Activated CD4-positive, alpha-beta memory T cell treated with anti-CD3 and anti-CD28 coated beads for 36 hours (primary cell): ENCODE measurements at regions not wholly inside any gene's neighbourhood (a gene's known extent, or its start where the extent isn't known, plus 50 kb on each side); places are given as distances from the start of the nearest gene placed in this dataset.
"Not testable (repeated sequence)": the region's sequence is repeated elsewhere in the genome, so short reads cannot be mapped to it uniquely, and the experiment has no call there.

Experiments used
- CTCF ChIA-PET: fragments of 350-600 bp; sonication (Branson Sonifier 250); formaldehyde crosslinking; loops from one replicate; lab custom pipeline; 2021; ENCODE audit warnings: antibody characterized with exemption, inconsistent platforms; lab: Charles Lee
- POLR2A ChIA-PET: fragments of 350-600 bp; sonication (Branson Sonifier 250); formaldehyde crosslinking; loops from one replicate; lab custom pipeline; 2021; ENCODE audit warnings: antibody characterized with exemption; lab: Charles Lee
- DNase-seq: peaks from one replicate; pipeline ENCODE4 v3.0.0-alpha.2; 2020
- H3K27ac Mint-ChIP-seq: one replicate; pipeline ENCODE4 v1.8.0; 2021; ENCODE audit warnings: mixed read lengths
- H3K27me3 Mint-ChIP-seq: one replicate; pipeline ENCODE4 v1.8.0; 2021; ENCODE audit warnings: mixed read lengths
- H3K36me3 Mint-ChIP-seq: one replicate; pipeline ENCODE4 v1.8.0; 2021; ENCODE audit warnings: mixed read lengths
- H3K4me1 Mint-ChIP-seq: one replicate; pipeline ENCODE4 v1.8.0; 2021; ENCODE audit warnings: low read depth, mixed read lengths
- H3K4me3 Mint-ChIP-seq: one replicate; pipeline ENCODE4 v1.8.0; 2021; ENCODE audit warnings: mild to moderate bottlenecking, mixed read lengths
- H3K9me3 Mint-ChIP-seq: one replicate; pipeline ENCODE4 v1.8.0; 2021; ENCODE audit warnings: mixed read lengths
- intact Hi-C: fragments of 100-400 bp; cut with micrococcal nuclease; formaldehyde crosslinking; loops from one replicate; pipeline ENCODE4 v1.15.1; 2023

DNA sequence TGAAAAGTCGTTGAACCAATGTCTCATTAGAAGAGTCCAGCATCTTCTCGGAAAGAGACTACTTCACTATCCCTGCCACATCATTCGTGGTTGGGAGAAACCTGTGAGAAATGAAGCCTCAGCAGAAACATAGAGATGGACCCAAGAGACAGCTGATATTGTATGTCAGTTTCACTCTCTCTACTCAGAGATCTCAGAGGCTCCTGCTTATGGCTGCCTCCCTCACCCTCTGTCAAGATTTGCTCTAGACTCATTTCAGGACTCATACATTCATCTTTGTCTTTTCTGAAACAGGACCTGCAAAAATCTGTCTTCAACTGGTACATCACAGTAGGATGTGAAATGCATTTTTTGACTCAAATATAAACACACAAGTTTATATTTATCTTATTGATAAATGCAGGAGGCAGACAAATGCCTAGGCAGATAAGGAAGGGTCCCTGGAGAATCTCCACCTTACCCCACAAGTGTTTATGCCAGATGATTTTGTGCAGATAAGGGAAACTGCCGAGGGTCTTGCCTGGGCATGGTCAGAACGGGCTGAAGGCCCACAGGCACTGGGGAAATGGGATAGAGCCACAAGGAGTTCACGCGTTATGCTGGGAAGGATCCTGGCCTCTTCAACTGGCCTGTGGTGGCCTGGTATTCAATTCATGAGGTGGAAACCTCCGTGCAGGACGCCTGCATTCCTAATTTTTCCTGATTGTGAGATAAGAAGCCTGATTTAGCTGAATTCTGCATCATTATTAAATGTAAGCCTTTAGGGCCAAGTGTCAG lies 1834.0 kb upstream of the PCDH20 start:
- ChIA-PET CTCF (no interaction called here), POLR2A (no interaction called here)
- no peak overlapping the region for H3K27ac Mint-ChIP-seq
- H3K4me1 Mint-ChIP-seq = no peaks in the 10 kb centered on the region
- H3K4me3 Mint-ChIP-seq = no peak overlapping the region
- no peaks in the 10 kb centered on the region for H3K27me3 Mint-ChIP-seq
- intact Hi-C loops = no loop called here
- H3K36me3 Mint-ChIP-seq = no peaks in the 10 kb centered on the region
- DNase-seq = no peak
- H3K9me3 Mint-ChIP-seq = peaks cover 8% of the 10 kb centered on the region

- H3K4me1 Mint-ChIP-seq, DNase-seq, H3K4me3 Mint-ChIP-seq, CTCF ChIA-PET, H3K27me3 Mint-ChIP-seq, H3K36me3 Mint-ChIP-seq, H3K27ac Mint-ChIP-seq, POLR2A ChIA-PET, intact Hi-C loops: not testable (repeated sequence)
- peaks cover 12% of the 10 kb centered on the region for H3K9me3 Mint-ChIP-seq
These were observed 1821.2 kb upstream of the PCDH20 start for GRCh38 chr13:63236667-63237396.

- H3K27me3 Mint-ChIP-seq, CTCF ChIA-PET, DNase-seq, H3K27ac Mint-ChIP-seq, H3K4me1 Mint-ChIP-seq, POLR2A ChIA-PET, H3K4me3 Mint-ChIP-seq, intact Hi-C loops, H3K36me3 Mint-ChIP-seq: not testable (repeated sequence)
- peaks cover 20% of the 10 kb centered on the region for H3K9me3 Mint-ChIP-seq
These were observed 1802.9 kb upstream of the PCDH20 start for GRCh38 chr13:63218596-63218995.

DNA sequence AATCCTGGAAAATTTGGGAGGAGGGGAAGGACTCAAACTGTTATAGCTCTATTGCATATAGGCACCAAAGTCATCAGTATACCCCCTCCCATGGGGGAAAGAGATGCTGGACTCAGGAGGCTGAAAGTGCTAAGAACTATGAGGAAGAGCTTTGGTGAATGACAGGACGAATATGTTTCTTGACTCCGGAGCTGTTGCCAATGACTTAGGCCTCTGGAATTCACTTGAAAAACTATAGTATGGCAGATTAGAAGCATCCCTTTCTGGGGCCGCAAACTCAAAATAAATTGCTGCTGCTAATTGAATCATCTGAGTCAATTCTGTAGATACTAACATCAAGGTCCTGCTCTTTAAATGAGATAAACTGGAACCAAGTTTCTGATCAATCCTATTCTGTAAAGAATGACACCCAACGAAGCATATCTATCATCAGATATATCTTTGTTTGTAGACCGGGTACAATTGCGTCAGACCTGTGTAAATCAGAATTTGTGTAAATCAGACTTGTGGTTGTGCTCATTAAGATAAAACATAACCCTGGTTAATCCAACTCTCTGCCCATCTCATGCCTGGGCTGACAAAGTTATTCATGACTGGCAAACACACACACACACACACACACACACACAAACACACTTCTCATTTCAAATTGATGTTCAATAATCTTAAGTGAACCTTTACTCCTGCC lies 1793.8 kb upstream of the PCDH20 start:
- Mint-ChIP-seq H3K36me3 (no peaks in the 10 kb centered on the region), H3K27ac (no peak overlapping the region), H3K4me1 (no peaks in the 10 kb centered on the region), H3K27me3 (no peaks in the 10 kb centered on the region), H3K9me3 (peaks cover 10% of the 10 kb centered on the region), H3K4me3 (no peak overlapping the region)
- DNase-seq = no peak
- intact Hi-C loops = no loop called here
- ChIA-PET POLR2A (no interaction called here), CTCF (no interaction called here)

- Mint-ChIP-seq H3K9me3 (peaks cover 7% of the 10 kb centered on the region), H3K27ac (no peak overlapping the region), H3K36me3 (no peaks in the 10 kb centered on the region), H3K27me3 (no peaks in the 10 kb centered on the region), H3K4me3 (no peak overlapping the region), H3K4me1 (no peaks in the 10 kb centered on the region)
- DNase-seq = no peak
- intact Hi-C loops = no loop called here
- ChIA-PET POLR2A (no interaction called here), CTCF (no interaction called here)
These were observed 1793.2 kb upstream of the PCDH20 start for GRCh38 chr13:63208826-63209225.

GRCh38 chr13:63206461-63206860 lies 1790.8 kb upstream of the PCDH20 start:
- intact Hi-C loops = no loop called here
- ChIA-PET POLR2A (no interaction called here), CTCF (no interaction called here)
- Mint-ChIP-seq H3K36me3 (no peaks in the 10 kb centered on the region), H3K4me1 (no peaks in the 10 kb centered on the region), H3K27ac (no peak overlapping the region), H3K4me3 (no peak overlapping the region), H3K27me3 (no peaks in the 10 kb centered on the region), H3K9me3 (peaks cover 7% of the 10 kb centered on the region)
- no peak for DNase-seq

- H3K27ac Mint-ChIP-seq = no peak overlapping the region
- POLR2A ChIA-PET = no interaction called here
- CTCF ChIA-PET = no interaction called here
- no peak overlapping the region for H3K4me3 Mint-ChIP-seq
- no peak for DNase-seq
- intact Hi-C loops = no loop called here
- no peaks in the 10 kb centered on the region for H3K4me1 Mint-ChIP-seq
- peaks cover 5% of the 10 kb centered on the region for H3K9me3 Mint-ChIP-seq
- H3K36me3 Mint-ChIP-seq = no peaks in the 10 kb centered on the region
- no peaks in the 10 kb centered on the region for H3K27me3 Mint-ChIP-seq
These were observed 1785.8 kb upstream of the PCDH20 start for GRCh38 chr13:63201493-63201892.

DNA sequence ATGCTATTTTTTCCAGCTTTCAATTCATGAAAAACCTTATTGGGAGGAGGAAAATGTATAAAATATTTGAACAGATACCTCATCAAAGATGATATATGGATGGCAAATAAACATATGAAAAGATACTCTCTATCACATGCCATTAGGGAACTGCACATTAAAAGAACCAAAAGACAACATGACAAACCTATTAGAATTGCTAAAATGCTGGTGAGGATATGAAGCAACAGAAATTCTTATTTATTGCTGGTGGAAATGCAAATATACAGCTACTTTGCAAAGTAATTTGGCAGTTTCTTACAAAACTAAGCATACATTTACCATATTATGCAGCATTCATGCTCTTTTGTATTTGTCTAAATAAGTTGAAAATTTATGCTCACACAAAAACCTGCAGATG lies 1783.9 kb upstream of the PCDH20 start:
- H3K27ac Mint-ChIP-seq = no peak overlapping the region

GRCh38 chr13:63198071-63198470 lies 1782.4 kb upstream of the PCDH20 start:
- no peaks in the 10 kb centered on the region for H3K27me3 Mint-ChIP-seq
- intact Hi-C loops = no loop called here
- H3K9me3 Mint-ChIP-seq = peaks cover 8% of the 10 kb centered on the region
- H3K4me3 Mint-ChIP-seq = no peak overlapping the region
- ChIA-PET CTCF (no interaction called here), POLR2A (no interaction called here)
- H3K36me3 Mint-ChIP-seq = no peaks in the 10 kb centered on the region
- no peaks in the 10 kb centered on the region for H3K4me1 Mint-ChIP-seq
- H3K27ac Mint-ChIP-seq = no peak overlapping the region
- no peak for DNase-seq

More for the DNA sequence above, 1783.9 kb upstream of the PCDH20 start:
- Mint-ChIP-seq H3K4me3 (no peak overlapping the region), H3K36me3 (no peaks in the 10 kb centered on the region), H3K4me1 (no peaks in the 10 kb centered on the region), H3K9me3 (peaks cover 10% of the 10 kb centered on the region), H3K27me3 (no peaks in the 10 kb centered on the region)
- intact Hi-C loops = no loop called here
- no peak for DNase-seq
- ChIA-PET CTCF (no interaction called here), POLR2A (no interaction called here)

DNA sequence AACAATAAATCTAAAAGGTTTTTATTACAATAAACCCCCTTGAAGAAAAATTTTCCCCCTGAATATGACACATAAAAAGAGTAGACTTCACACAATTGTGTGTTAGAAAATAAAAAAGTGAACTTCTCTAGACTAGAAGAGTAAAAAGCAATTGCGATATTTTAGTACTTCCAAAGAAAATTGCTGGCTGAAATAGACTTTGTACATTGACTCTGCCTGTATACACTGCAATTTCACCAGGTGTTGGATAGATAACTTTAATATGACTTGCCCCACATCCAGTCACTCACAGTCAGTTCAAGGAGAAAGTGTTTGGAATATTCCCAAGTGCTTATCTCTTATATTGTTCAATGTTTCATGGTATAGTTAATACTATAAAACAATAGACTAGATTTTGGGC lies 1780.1 kb upstream of the PCDH20 start:
- intact Hi-C loops = no loop called here
- POLR2A ChIA-PET = no interaction called here
- Mint-ChIP-seq H3K4me1 (no peaks in the 10 kb centered on the region), H3K27ac (no peak overlapping the region), H3K36me3 (no peaks in the 10 kb centered on the region), H3K4me3 (no peak overlapping the region), H3K27me3 (no peaks in the 10 kb centered on the region), H3K9me3 (peaks cover 8% of the 10 kb centered on the region)
- CTCF ChIA-PET = no interaction called here
- DNase-seq = no peak

DNA sequence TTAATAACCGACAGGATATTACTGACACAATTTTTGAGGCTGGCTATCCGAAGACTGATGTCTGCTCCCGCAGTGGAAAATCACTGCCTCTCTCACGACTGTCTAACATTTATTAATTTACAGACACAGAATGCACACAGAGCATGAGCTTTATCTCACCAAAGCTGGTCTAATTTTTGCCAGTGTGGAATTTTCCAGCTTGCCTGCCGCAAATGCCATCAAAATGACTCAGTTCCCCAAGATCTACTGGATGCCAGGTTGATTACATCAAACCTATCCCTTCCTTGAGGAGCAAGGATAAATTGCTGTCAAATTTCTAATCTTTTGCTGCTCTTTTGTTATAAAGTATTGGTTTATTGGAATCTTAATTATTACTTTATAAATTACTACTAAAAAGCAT lies 1775.1 kb upstream of the PCDH20 start:
- intact Hi-C loops = no loop called here
- POLR2A ChIA-PET = no interaction called here
- H3K36me3 Mint-ChIP-seq = no peaks in the 10 kb centered on the region
- H3K4me3 Mint-ChIP-seq = no peak overlapping the region
- peaks cover 1% of the 10 kb centered on the region for H3K9me3 Mint-ChIP-seq
- H3K4me1 Mint-ChIP-seq = no peaks in the 10 kb centered on the region
- no peaks in the 10 kb centered on the region for H3K27me3 Mint-ChIP-seq
- no peak for DNase-seq
- CTCF ChIA-PET = no interaction called here
- no peak overlapping the region for H3K27ac Mint-ChIP-seq

GRCh38 chr13:63190219-63190618 lies 1774.6 kb upstream of the PCDH20 start:
- H3K27me3 Mint-ChIP-seq = no peaks in the 10 kb centered on the region
- POLR2A ChIA-PET = no interaction called here
- H3K4me3 Mint-ChIP-seq = no peak overlapping the region
- intact Hi-C loops = no loop called here
- no peak overlapping the region for H3K27ac Mint-ChIP-seq
- CTCF ChIA-PET = no interaction called here
- DNase-seq = no peak
- H3K36me3 Mint-ChIP-seq = no peaks in the 10 kb centered on the region
- H3K4me1 Mint-ChIP-seq = no peaks in the 10 kb centered on the region
- no peaks in the 10 kb centered on the region for H3K9me3 Mint-ChIP-seq
